Vagina (tissue), 2 donors: ENCODE measurements at regions not wholly inside any gene's neighbourhood (a gene's known extent, or its start where the extent isn't known, plus 50 kb on each side); places are given as distances from the start of the nearest gene placed in this dataset.

Experiments
- CTCF ChIP-seq, 3 experiments: fragments of 450-650 bp in 2 of 3; fragments of 200-600 bp in 1 of 3; sonication (generic) in 1 of 3; IDR thresholded peaks; one replicate each; pipeline ENCODE4 v1.5.1; 2017 to 2019; ENCODE audit warnings: antibody characterized with exemption in 3 of 3, mild to moderate bottlenecking in 2 of 3, moderate library complexity in 2 of 3
- POLR2A ChIP-seq, 2 donors: fragments of 450-650 bp; IDR thresholded peaks; one replicate each; pipeline ENCODE4 v1.6.1; 2017; ENCODE audit warnings: antibody characterized with exemption in 2 of 2, mild to moderate bottlenecking in 2 of 2, moderate library complexity in 2 of 2

DNA sequence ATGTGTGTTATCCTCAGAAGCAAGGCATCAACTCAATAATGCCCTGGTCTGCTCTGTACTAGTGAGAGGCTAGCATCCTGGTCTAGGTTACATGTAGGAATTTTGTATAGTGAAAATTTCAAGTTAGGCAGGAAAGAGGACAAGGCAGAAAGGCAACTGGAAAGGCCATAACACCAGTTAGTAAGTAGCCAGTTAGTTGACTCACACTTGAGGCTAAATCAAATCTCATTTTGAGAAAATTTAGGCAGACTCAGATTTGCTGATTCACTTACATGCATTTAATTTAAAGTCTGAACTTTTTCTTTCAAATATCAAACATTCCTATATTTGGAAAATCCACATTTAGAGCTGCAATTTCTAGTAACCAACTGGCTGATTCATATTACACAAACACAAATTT lies 184.5 kb upstream of the TCF21 start:
- TF ChIP-seq CTCF (IDR thresholded peaks at IDR 0.05) (no peak), POLR2A (IDR thresholded peaks at IDR 0.05) (no peak)
